ENCODE measurements at regions not wholly inside any gene's neighbourhood (a gene's known extent, or its start where the extent isn't known, plus 50 kb on each side); places are given as distances from the start of the nearest gene placed in this dataset.
"Not testable (repeated sequence)": the region's sequence is repeated elsewhere in the genome, so short reads cannot be mapped to it uniquely, and the experiment has no call there.

DNA sequence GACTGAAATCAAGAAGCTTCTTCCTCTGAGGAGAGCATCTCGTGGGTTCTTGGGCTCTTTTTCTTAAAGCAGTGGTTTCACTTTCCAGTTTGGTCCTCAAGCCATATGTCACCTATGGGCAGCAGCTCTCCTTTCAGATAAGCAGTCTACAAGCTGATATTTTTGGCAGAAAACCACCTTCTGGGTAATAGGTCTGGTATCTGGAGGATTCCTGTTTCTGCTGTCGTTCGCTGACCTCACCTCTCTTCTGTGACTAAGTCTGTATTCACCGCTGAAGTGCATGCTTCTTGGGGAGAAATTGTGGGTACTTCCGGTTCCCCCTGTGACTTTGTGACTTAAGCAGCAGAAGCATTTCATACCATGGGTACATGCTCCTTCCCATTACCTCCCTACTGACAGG is 193.6 kb downstream of the EDN1 start:
- DNase-seq (ENCODE audit: low read depth): peak; percentile 43
- TF ChIP-seq, protein P1, sequence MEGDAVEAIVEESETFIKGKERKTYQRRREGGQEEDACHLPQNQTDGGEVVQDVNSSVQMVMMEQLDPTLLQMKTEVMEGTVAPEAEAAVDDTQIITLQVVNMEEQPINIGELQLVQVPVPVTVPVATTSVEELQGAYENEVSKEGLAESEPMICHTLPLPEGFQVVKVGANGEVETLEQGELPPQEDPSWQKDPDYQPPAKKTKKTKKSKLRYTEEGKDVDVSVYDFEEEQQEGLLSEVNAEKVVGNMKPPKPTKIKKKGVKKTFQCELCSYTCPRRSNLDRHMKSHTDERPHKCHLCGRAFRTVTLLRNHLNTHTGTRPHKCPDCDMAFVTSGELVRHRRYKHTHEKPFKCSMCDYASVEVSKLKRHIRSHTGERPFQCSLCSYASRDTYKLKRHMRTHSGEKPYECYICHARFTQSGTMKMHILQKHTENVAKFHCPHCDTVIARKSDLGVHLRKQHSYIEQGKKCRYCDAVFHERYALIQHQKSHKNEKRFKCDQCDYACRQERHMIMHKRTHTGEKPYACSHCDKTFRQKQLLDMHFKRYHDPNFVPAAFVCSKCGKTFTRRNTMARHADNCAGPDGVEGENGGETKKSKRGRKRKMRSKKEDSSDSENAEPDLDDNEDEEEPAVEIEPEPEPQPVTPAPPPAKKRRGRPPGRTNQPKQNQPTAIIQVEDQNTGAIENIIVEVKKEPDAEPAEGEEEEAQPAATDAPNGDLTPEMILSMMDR (IDR thresholded peaks at IDR 0.05; ENCODE audit: insufficient read depth, low read depth, low read length): no peak
- H3K4me3 ChIP-seq (ENCODE audit: low read depth, low read length): peak overlapping the region; percentile 5

DNA sequence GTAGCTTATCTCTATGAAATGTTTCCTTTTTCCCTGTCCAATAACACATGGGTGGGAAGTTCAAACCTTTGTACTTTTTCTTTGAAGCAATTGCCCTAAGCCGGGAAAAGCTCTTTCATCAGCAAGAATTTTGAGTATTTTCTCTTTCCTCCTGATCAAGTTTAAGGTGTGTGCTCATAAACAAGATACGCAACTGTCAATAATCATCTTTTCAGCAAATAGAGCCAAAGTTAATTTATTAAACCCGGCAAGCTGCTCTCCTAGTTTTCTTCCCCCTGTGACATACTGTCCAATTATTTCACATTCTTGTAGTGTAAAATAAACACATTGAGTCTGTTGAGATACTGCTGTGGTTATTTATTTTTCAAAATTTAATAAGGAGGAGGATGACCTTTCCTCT is 194.4 kb downstream of the EDN1 start:
- TF ChIP-seq, protein P1 (IDR thresholded peaks at IDR 0.05; ENCODE audit: insufficient read depth, low read depth, low read length): no peak
- H3K4me3 ChIP-seq (ENCODE audit: low read depth, low read length): no peak overlapping the region
- no peak for DNase-seq (ENCODE audit: low read depth)

DNA sequence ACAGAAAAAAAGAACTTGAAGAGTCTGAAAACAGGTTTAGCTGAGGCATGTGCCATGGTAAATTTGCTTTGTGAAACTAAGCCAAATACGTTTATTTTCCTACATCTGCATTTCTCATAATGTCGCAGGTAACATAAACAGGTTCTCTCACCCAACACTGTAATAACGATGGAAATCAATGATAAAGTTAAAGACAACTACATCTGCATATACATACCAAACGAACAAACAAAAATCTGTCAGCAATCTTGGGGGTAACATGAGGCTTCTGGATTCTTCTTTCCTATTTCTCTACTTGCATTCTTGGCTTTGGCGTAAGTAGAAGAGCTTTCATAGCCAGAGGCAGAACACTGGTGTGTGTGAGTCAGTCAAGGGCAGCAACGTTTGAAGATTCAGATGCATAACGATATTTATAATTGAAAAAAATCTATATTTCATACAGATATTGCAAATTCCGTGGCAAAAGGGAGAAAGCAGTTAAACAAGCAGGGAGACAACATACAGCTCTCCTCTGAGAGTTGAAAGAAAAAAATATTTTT is 195.1 kb downstream of the EDN1 start:
- H3K4me3 ChIP-seq (ENCODE audit: low read depth, low read length): no peak overlapping the region
- TF ChIP-seq, protein P1 (IDR thresholded peaks at IDR 0.05; ENCODE audit: insufficient read depth, low read depth, low read length): no peak
- DNase-seq (ENCODE audit: low read depth): no peak

DNA sequence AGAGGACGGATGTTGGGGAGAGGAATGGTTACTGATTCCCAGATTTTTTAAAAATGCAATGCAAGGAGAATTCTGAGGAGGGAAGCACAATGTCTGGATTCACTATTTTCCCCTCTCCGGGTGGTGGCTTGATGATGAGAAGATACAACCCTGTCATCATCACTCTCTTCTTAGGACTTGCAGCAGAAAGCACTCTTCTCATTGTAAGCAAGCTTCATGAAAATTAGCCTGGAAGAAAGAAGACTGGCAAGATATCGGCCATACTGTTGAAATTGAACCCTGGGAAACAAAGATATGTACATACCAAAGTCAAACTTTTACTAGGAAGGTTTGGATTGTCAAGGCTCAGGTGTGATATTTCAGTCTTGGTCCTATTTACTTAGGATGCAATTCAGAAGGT is 195.7 kb downstream of the EDN1 start:
- TF ChIP-seq, protein P1 (IDR thresholded peaks at IDR 0.05; ENCODE audit: insufficient read depth, low read depth, low read length): no peak

DNA sequence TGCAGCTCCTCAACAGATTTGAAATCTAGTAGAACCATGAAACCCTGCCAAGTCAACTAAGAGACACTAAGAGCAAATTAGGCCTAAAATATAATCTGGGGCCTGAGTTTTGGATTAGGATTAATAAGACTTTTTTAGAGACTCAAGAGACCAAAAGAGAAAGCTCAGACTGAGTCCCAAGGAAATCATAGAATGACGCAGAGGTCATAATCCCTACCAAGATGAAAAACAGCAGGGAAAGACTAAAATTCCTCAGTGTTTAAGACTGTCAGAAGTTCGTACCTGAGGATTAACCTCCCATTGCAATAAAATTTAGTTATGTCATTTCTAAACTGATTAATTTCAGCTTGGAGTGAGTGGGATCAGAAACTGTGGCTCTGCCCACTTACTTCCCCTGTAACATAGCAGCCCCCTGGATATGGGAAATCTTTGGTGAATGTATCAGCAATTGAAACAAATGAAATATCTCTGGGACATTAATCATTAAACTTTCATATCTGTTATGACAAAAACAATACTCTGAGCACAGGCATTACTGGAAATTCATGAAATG is 200.3 kb downstream of the EDN1 start:
- no peak overlapping the region for H3K4me3 ChIP-seq (ENCODE audit: low read depth, low read length)
- peak; percentile 41 for DNase-seq (ENCODE audit: low read depth)
- TF ChIP-seq, protein P1 (IDR thresholded peaks at IDR 0.05; ENCODE audit: insufficient read depth, low read depth, low read length): no peak

More for the DNA sequence above, 195.7 kb downstream of the EDN1 start:
- H3K4me3 ChIP-seq (ENCODE audit: low read depth, low read length): no peak overlapping the region
- no peak for DNase-seq (ENCODE audit: low read depth)

DNA sequence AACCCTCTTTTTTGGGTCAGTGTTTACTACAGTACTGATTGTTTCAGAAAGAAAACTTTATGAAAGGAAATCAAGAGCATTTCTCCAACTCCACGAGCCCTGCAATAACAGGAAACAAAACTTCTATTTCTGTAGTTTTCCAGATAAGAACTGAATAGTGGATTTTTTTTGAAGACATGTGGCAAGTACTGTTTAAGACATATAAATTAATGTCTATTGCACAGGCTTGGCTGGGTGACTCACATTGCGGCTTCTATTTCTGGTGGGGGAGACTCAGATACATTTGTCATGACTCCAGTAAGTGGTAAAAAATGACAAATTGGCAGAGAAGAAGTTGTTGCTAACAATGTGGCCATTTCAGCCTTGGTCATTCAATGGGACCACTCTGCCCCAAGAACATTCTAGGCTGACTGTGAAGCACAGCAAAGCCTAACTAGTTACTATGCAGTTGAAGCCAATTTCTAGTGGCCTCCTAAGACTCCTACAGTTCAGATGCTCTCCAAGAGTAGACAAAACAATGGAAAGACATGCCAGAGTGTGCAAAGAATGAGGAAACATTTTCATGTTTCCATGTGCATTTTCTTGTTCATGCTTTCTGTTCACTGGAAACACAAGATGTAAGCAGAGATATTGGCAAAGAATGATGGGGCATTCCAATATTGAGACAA is 200.9 kb downstream of the EDN1 start:
- DNase-seq (ENCODE audit: low read depth): peak; percentile 87
- TF ChIP-seq, protein P1 (IDR thresholded peaks at IDR 0.05; ENCODE audit: insufficient read depth, low read depth, low read length): no peak
- H3K4me3 ChIP-seq (ENCODE audit: low read depth, low read length): no peak overlapping the region

DNA sequence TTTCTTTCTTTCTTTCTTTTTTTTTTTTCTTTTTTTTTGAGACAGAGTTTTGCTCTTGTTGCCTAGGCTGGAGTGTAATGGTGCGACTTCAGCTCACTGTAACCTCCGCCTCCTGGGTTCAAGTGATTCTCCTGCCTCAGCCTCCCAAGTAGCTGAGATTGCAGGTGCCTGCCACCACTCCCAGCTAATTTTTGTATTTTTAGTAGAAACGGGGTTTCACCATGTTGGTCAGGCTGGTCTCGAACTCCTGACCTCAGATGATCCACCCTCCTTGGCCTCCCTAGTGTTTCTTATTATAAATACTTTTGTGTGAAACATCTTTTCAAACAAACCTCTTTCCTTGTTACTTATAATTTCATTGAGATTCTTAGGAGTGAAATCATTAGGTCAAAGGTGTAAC is 202.8 kb downstream of the EDN1 start:
- H3K4me3 ChIP-seq (ENCODE audit: low read depth, low read length); DNase-seq (ENCODE audit: low read depth): not testable (repeated sequence)
